GM23338 (cell line): ENCODE measurements at regions not wholly inside any gene's neighbourhood (a gene's known extent, or its start where the extent isn't known, plus 50 kb on each side); places are given as distances from the start of the nearest gene placed in this dataset.

Experiments
- ATAC-seq: fragments of 200-7000 bp; cut with Tn5 transposase; 3 replicates; pipeline ENCODE4 v1.9.1; 2020
- DNase-seq: peaks from one replicate; pipeline ENCODE4 v3.0.0-alpha.2; 2015; ENCODE audit warnings: low spot score
- H2AFZ ChIP-seq: fragments of 200-600 bp; sonication (generic); 2 replicates; pipeline ENCODE4 v1.8.0; 2016; ENCODE audit warnings: antibody characterized with exemption, mild to moderate bottlenecking, moderate library complexity
- H3F3A ChIP-seq: fragments of 200-600 bp; sonication (generic); replicated peaks from 2 replicates; pipeline ENCODE4 v1.8.0; 2017; ENCODE audit warnings: antibody characterized with exemption, mixed run types, low read depth
- H3K27ac ChIP-seq: fragments of 200-600 bp; sonication (generic); 2 replicates; pipeline ENCODE4 v1.6.1; 2016; ENCODE audit warnings: low read depth
- H3K27me3 ChIP-seq: fragments of 200-600 bp; sonication (generic); 2 replicates; pipeline ENCODE4 v1.8.0; 2016; ENCODE audit warnings: mild to moderate bottlenecking, mixed run types, moderate library complexity; ENCODE audit not compliant: insufficient read depth
- H3K36me3 ChIP-seq: fragments of 200-600 bp; sonication (generic); 2 replicates; pipeline ENCODE4 v1.8.0; 2016; ENCODE audit warnings: mild to moderate bottlenecking; ENCODE audit not compliant: insufficient read depth
- H3K4me1 ChIP-seq: fragments of 200-600 bp; sonication (generic); 2 replicates; pipeline ENCODE4 v1.8.0; 2016; ENCODE audit warnings: mild to moderate bottlenecking, moderate library complexity; ENCODE audit not compliant: insufficient read depth
- H3K4me2 ChIP-seq: fragments of 200-600 bp; sonication (generic); 2 replicates; pipeline ENCODE4 v1.7.1; 2017; ENCODE audit warnings: mixed run types
- H3K4me3 ChIP-seq: fragments of 200-600 bp; sonication (generic); 2 replicates; pipeline ENCODE4 v1.6.1; 2016; ENCODE audit warnings: mixed run types
- H3K79me2 ChIP-seq: fragments of 200-600 bp; sonication (generic); replicated peaks from 2 replicates; pipeline ENCODE4 v1.8.0; 2017; ENCODE audit warnings: mild to moderate bottlenecking; ENCODE audit not compliant: insufficient read depth
- H3K9me2 ChIP-seq: fragments of 200-600 bp; sonication (generic); 2 replicates; pipeline ENCODE4 v1.8.0; 2017; ENCODE audit not compliant: insufficient read depth
- H4K20me1 ChIP-seq: fragments of 200-600 bp; sonication (generic); replicated peaks from 2 replicates; pipeline ENCODE4 v1.8.0; 2017; ENCODE audit warnings: mild to moderate bottlenecking; ENCODE audit not compliant: insufficient read depth
- H3K27ac Mint-ChIP-seq: 2 replicates; pipeline ENCODE4 v1.8.0; 2020; ENCODE audit warnings: inconsistent platforms, mild to moderate bottlenecking, moderate library complexity, mixed read lengths
- H3K27me3 Mint-ChIP-seq: 3 replicates; pipeline ENCODE4 v1.8.0; 2022; ENCODE audit warnings: low read depth, mild to moderate bottlenecking, moderate library complexity, mixed read lengths, inconsistent platforms; ENCODE audit not compliant: insufficient read depth, poor library complexity
- H3K36me3 Mint-ChIP-seq: 3 replicates; pipeline ENCODE4 v1.8.0; 2021; ENCODE audit warnings: low read depth, mild to moderate bottlenecking, inconsistent platforms, moderate library complexity, mixed read lengths
- H3K4me1 Mint-ChIP-seq: 3 replicates; pipeline ENCODE4 v1.8.0; 2020; ENCODE audit warnings: mild to moderate bottlenecking, inconsistent platforms, mixed read lengths
- H3K4me3 Mint-ChIP-seq: 3 replicates; pipeline ENCODE4 v1.8.0; 2021; ENCODE audit warnings: moderate library complexity, mild to moderate bottlenecking, inconsistent platforms, mixed read lengths
- H3K9me3 Mint-ChIP-seq: 3 replicates; pipeline ENCODE4 v1.8.0; 2020; ENCODE audit warnings: moderate library complexity, mild to moderate bottlenecking, inconsistent platforms, mixed read lengths
- CTCF ChIP-seq, 2 experiments: fragments of 200-600 bp in 1 of 2; sonication (generic) in 1 of 2; conservative IDR thresholded peaks; 2 replicates each; pipeline versions ENCODE4 v1.5.1 to v1.6.1; 2016 to 2017; ENCODE audit warnings: antibody characterized with exemption in 2 of 2, low read depth in 2 of 2, mild to moderate bottlenecking in 2 of 2, moderate library complexity in 1 of 2
- ETS1 ChIP-seq: IDR thresholded peaks from 2 replicates; pipeline ENCODE4 v1.6.1; 2016; ENCODE audit warnings: antibody characterized with exemption
- EZH2 ChIP-seq: fragments of 200-600 bp; sonication (generic); IDR thresholded peaks from one replicate; pipeline ENCODE4 v1.8.0; 2017; ENCODE audit warnings: antibody characterized with exemption, mild to moderate bottlenecking, low read depth; ENCODE audit not compliant: unreplicated experiment
- EZH2phosphoT487 ChIP-seq: fragments of 200-600 bp; sonication (generic); IDR thresholded peaks from one replicate; pipeline ENCODE4 v1.8.1; 2018; ENCODE audit warnings: antibody characterized with exemption; ENCODE audit not compliant: unreplicated experiment
- JUNB ChIP-seq: IDR thresholded peaks from one replicate; pipeline ENCODE4 v1.6.1; 2016; ENCODE audit warnings: antibody characterized with exemption; ENCODE audit not compliant: unreplicated experiment
- NANOG ChIP-seq: IDR thresholded peaks from 2 replicates; pipeline ENCODE4 v1.6.1; 2016; ENCODE audit warnings: antibody characterized with exemption, borderline replicate concordance
- POLR2AphosphoS5 ChIP-seq: IDR thresholded peaks from 2 replicates; pipeline ENCODE4 v1.6.1; 2016; ENCODE audit warnings: antibody characterized with exemption, low read depth
- STAT1 ChIP-seq: IDR thresholded peaks from one replicate; pipeline ENCODE4 v1.6.1; 2016; ENCODE audit warnings: antibody characterized with exemption; ENCODE audit not compliant: unreplicated experiment
- ZNF114 ChIP-seq: fragments of 250-450 bp; sonication (Bioruptor Pico); IDR thresholded peaks from 2 replicates; pipeline ENCODE4 v1.5.0; 2020; ENCODE audit warnings: mild to moderate bottlenecking, moderate library complexity
- ZNF331 ChIP-seq: fragments of 250-450 bp; sonication (Bioruptor Pico); IDR thresholded peaks from 2 replicates; pipeline ENCODE4 v1.5.0; 2020; ENCODE audit warnings: low read depth, mild to moderate bottlenecking, moderate library complexity
- ZNF462 ChIP-seq: fragments of 250-450 bp; sonication (Bioruptor Pico); IDR thresholded peaks from 2 replicates; pipeline ENCODE4 v1.5.0; 2020; ENCODE audit warnings: mild to moderate bottlenecking, moderate library complexity

GRCh38 chrX:40952855-40953254 is 132.4 kb upstream of the USP9X start:
- H3K27me3 Mint-ChIP-seq: no peaks in the 10 kb centered on the region
- H3F3A ChIP-seq: 0 out of 2 replicates have a peak, but pooled peaks cover 2% of the 10 kb centered on the region
- no peak overlapping the region for H3K4me2 ChIP-seq
- H3K4me1 ChIP-seq: 0 out of 2 replicates have a peak, but pooled peaks cover 8% of the 10 kb centered on the region
- no peaks in the 10 kb centered on the region for H3K9me2 ChIP-seq
- no peaks in the 10 kb centered on the region for H3K79me2 ChIP-seq
- no peak overlapping the region for H3K4me3 Mint-ChIP-seq
- H3K36me3 ChIP-seq: no peaks in the 10 kb centered on the region
- no peak overlapping the region for H3K27ac ChIP-seq
- no peaks in the 10 kb centered on the region for H4K20me1 ChIP-seq
- no peak overlapping the region for H3K4me3 ChIP-seq
- H3K27ac Mint-ChIP-seq: no peak overlapping the region
- H3K9me3 Mint-ChIP-seq: peaks cover 6% of the 10 kb centered on the region
- H3K27me3 ChIP-seq: no peaks in the 10 kb centered on the region
- no peak for DNase-seq
- peaks cover 21% of the 10 kb centered on the region for H3K36me3 Mint-ChIP-seq
- no peak for ATAC-seq
- TF ChIP-seq ETS1: no peak
- H2AFZ ChIP-seq: no peak overlapping the region
- H3K4me1 Mint-ChIP-seq: peaks cover 27% of the 10 kb centered on the region

GRCh38 chrX:40953369-40953768 is 131.9 kb upstream of the USP9X start:
- no peaks in the 10 kb centered on the region for H3K9me2 ChIP-seq
- Mint-ChIP-seq H3K4me3 (no peak overlapping the region), H3K27ac (no peak overlapping the region), H3K27me3 (no peaks in the 10 kb centered on the region), H3K4me1 (peaks cover 27% of the 10 kb centered on the region), H3K9me3 (peaks cover 4% of the 10 kb centered on the region), H3K36me3 (peaks cover 17% of the 10 kb centered on the region)
- H3K4me2 ChIP-seq: no peak overlapping the region
- no peaks in the 10 kb centered on the region for H3K79me2 ChIP-seq
- no peak for DNase-seq
- no peak overlapping the region for H3K4me3 ChIP-seq
- H3K4me1 ChIP-seq: 0 out of 2 replicates have a peak, but pooled peaks cover 8% of the 10 kb centered on the region
- H4K20me1 ChIP-seq: no peaks in the 10 kb centered on the region
- H3K27me3 ChIP-seq: no peaks in the 10 kb centered on the region
- H3K36me3 ChIP-seq: no peaks in the 10 kb centered on the region
- ATAC-seq: no peak
- no peak overlapping the region for H3K27ac ChIP-seq
- 0 out of 2 replicates have a peak, but pooled peaks cover 2% of the 10 kb centered on the region for H3F3A ChIP-seq
- no peak overlapping the region for H2AFZ ChIP-seq
- TF ChIP-seq STAT1 (no peak), ZNF331 (CRISPR knock-in tag) (no peak), CTCF (conservative IDR thresholded peaks at IDR 0.05; ENCODE audit: low read depth in 2 of 2) (no peak), NANOG (no peak), ZNF462 (CRISPR knock-in tag) (no peak), EZH2phosphoT487 (no peak), EZH2 (no peak), JUNB (no peak), ZNF114 (CRISPR knock-in tag) (no peak), POLR2AphosphoS5 (no peak)
